Thyroid gland (tissue), 4 donors: ENCODE measurements at regions not wholly inside any gene's neighbourhood (a gene's known extent, or its start where the extent isn't known, plus 50 kb on each side); places are given as distances from the start of the nearest gene placed in this dataset.

ENCODE experiments used
- DNase-seq, 2 donors: peaks; one replicate each; pipeline ENCODE4 v3.0.0-alpha.2; 2019
- H3K27ac ChIP-seq, 3 donors: fragments of 200-600 bp; sonication (generic); 1 replicate in 2 of 3; 2 replicates in 1 of 3; pipeline ENCODE4 v1.5.1; 2016 to 2019; ENCODE audit warnings: mild to moderate bottlenecking in 1 of 3, moderate library complexity in 1 of 3
- H3K27me3 ChIP-seq: fragments of 200-600 bp; sonication (generic); one replicate; pipeline ENCODE4 v1.5.1; 2019
- H3K36me3 ChIP-seq, 2 donors: fragments of 200-600 bp; sonication (generic); one replicate each; pipeline ENCODE4 v1.5.1; 2016 to 2019
- H3K4me1 ChIP-seq, 2 donors: fragments of 200-600 bp; sonication (generic); one replicate each; pipeline ENCODE4 v1.5.1; 2017 to 2019
- H3K4me3 ChIP-seq, 3 donors: fragments of 200-600 bp; sonication (generic); replicated peaks in 1 of 3; 1 replicate in 2 of 3; 2 replicates in 1 of 3; pipeline ENCODE4 v1.5.1; 2016; ENCODE audit warnings: mild to moderate bottlenecking in 1 of 3
- H3K9me3 ChIP-seq: fragments of 200-600 bp; sonication (generic); one replicate; pipeline ENCODE4 v1.5.1; 2017
- POLR2A ChIP-seq, 2 donors: fragments of 450-650 bp; IDR thresholded peaks; one replicate each; pipeline ENCODE4 v1.6.1; 2017; ENCODE audit warnings: antibody characterized with exemption in 2 of 2, mild to moderate bottlenecking in 2 of 2, moderate library complexity in 1 of 2
- WGBS, 2 donors: methylation state at CpG; one replicate each; pipeline ENCODE4 v1.1.5; 2017; 5-methylcytosine and 5-hydroxymethylcytosine counted together
- intact Hi-C: fragments of 100-400 bp; cut with DNase I; formaldehyde crosslinking; loops from one replicate; pipeline ENCODE4 v1.15.1; 2023
- TF ChIP-seq, protein P1 (sequence below), 6 experiments: fragments of 200-600 bp in 3 of 6; fragments of 450-650 bp in 3 of 6; sonication (generic) in 3 of 6; IDR thresholded peaks; one replicate each; pipeline ENCODE4 v1.5.1; 2016 to 2019; ENCODE audit warnings: antibody characterized with exemption in 6 of 6, mild to moderate bottlenecking in 2 of 6, inconsistent platforms in 1 of 6, moderate library complexity in 1 of 6

DNA sequence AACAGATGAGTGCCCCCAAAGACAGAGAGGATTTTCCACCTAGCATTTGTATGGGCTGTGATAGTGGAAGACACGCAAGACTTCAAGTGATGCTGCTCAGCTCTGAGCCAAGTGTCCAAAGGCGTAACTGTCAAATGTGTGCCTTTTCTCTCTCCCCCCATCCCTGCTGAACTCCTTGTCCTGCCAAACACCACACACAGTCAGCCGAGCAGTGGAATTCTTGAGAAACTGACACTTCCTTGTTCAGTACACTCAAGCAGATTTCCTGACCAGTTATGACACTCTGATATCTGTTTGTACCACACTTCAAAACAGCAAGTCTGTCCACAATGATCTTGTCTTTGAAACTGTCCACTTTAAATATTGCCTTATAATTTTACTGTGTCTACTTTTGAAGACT, 166.4 kb downstream of the PIK3R1 start:
- no peak overlapping the region for H3K4me3 ChIP-seq
- intact Hi-C loops, result no loop called here
- 82 to 93% methylated on average over 3 of the region's 3 CpGs for WGBS, 2 donors
- no peaks in the 10 kb centered on the region for H3K4me1 ChIP-seq
- no peaks in the 10 kb centered on the region for H3K9me3 ChIP-seq
- no peak overlapping the region for H3K27ac ChIP-seq
- TF ChIP-seq POLR2A (IDR thresholded peaks at IDR 0.05), result no peak
- TF ChIP-seq, protein P1, sequence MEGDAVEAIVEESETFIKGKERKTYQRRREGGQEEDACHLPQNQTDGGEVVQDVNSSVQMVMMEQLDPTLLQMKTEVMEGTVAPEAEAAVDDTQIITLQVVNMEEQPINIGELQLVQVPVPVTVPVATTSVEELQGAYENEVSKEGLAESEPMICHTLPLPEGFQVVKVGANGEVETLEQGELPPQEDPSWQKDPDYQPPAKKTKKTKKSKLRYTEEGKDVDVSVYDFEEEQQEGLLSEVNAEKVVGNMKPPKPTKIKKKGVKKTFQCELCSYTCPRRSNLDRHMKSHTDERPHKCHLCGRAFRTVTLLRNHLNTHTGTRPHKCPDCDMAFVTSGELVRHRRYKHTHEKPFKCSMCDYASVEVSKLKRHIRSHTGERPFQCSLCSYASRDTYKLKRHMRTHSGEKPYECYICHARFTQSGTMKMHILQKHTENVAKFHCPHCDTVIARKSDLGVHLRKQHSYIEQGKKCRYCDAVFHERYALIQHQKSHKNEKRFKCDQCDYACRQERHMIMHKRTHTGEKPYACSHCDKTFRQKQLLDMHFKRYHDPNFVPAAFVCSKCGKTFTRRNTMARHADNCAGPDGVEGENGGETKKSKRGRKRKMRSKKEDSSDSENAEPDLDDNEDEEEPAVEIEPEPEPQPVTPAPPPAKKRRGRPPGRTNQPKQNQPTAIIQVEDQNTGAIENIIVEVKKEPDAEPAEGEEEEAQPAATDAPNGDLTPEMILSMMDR (IDR thresholded peaks at IDR 0.05), result no peak
- no peaks in the 10 kb centered on the region for H3K36me3 ChIP-seq
- no peaks in the 10 kb centered on the region for H3K27me3 ChIP-seq
- no peak for DNase-seq

DNA sequence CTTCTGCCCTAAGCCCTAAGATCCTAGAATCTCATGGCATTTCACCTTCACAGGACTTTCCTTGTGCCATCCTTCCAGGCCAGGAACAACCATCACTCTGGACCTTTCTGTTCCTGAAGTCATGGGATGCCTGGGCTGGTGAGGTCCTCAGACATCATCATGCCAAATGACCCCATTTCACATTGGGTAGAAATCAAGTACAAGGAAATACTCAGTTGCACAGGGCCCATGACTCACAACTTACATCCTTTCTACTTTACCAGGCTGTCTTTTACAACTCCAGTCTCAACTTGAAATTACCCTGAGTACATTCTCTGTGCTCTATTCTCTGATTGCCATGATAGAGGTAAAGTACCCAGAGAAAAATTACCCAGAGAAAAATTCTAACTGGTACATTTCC, 167.1 kb downstream of the PIK3R1 start:
- no peaks in the 10 kb centered on the region for H3K36me3 ChIP-seq
- intact Hi-C loops, result no loop called here
- DNase-seq, result no peak
- no peak overlapping the region for H3K27ac ChIP-seq
- no peak overlapping the region for H3K4me3 ChIP-seq
- H3K9me3 ChIP-seq, result no peaks in the 10 kb centered on the region
- no peaks in the 10 kb centered on the region for H3K27me3 ChIP-seq
- TF ChIP-seq, protein P1 (IDR thresholded peaks at IDR 0.05), result no peak
- TF ChIP-seq POLR2A (IDR thresholded peaks at IDR 0.05), result no peak
- no peaks in the 10 kb centered on the region for H3K4me1 ChIP-seq

DNA sequence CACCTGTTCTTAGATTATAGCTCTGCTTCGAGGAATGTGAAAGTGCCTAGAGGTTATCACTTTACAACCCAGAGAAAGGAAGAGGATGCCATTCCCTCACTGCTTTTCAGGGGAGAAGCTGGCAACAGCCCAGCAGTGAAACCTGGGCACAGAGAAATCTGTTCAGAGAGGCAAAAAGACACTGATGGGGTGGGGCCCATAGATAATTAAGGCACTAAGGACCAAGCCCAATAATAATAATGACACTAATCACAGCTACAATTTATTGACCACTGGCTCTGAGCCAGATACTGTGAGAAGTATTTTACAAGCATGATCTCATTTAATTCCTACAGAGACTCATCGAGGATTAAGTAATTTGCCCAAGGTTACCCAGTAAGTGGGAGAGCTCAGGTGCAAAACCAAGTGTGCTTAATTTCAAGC, 168.3 kb downstream of the PIK3R1 start:
- Histone ChIP-seq H3K9me3 (no peaks in the 10 kb centered on the region), H3K4me3 (no peak overlapping the region), H3K27ac (no peak overlapping the region), H3K27me3 (no peaks in the 10 kb centered on the region), H3K4me1 (no peaks in the 10 kb centered on the region), H3K36me3 (no peaks in the 10 kb centered on the region)
- no peak for DNase-seq
- intact Hi-C loops, result no loop called here
- WGBS, 2 donors, result 92 to 96% methylated on average over 2 of the region's 2 CpGs
- TF ChIP-seq, protein P1 (IDR thresholded peaks at IDR 0.05), result no peak
- no peak for TF ChIP-seq POLR2A (IDR thresholded peaks at IDR 0.05)

DNA sequence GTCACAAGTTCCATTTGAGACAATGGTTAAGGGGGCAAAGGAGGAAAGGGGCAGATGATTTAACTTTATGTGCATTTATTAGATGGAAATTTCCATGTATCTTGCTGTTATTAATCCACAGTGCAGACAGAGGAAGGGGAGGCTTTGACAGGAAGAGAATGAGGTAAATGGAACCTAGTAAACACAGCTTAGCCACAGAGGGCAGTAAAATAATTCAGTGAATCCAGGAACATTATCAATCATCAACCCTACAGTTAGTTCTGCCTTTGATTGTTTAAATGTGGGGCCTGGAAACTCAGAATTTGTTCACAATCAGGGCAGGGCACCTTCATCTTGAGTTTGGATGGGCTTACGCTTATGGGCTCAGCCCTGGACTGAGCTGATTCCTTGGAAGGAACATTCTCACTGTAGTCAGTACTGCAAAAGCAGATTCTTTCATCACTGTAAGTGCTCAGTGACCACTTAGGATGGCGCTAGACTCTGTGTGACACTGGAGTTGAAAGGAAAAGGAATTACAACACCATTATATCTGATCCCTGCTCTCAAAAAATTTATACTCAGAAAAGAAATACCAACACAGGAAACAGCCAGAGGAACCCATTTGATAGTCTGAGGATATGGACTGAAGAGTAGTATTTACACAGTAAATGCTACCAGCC, 169.5 kb downstream of the PIK3R1 start:
- no peak for DNase-seq
- TF ChIP-seq, protein P1 (IDR thresholded peaks at IDR 0.05), result no peak
- no peak for TF ChIP-seq POLR2A (IDR thresholded peaks at IDR 0.05)
- 95 to 97% methylated on average over 2 of the region's 2 CpGs for WGBS, 2 donors
- no peaks in the 10 kb centered on the region for H3K9me3 ChIP-seq
- no peaks in the 10 kb centered on the region for H3K27me3 ChIP-seq
- H3K4me1 ChIP-seq, result no peaks in the 10 kb centered on the region
- H3K36me3 ChIP-seq, result no peaks in the 10 kb centered on the region
- intact Hi-C loops, result no loop called here
- no peak overlapping the region for H3K4me3 ChIP-seq
- no peak overlapping the region for H3K27ac ChIP-seq

DNA sequence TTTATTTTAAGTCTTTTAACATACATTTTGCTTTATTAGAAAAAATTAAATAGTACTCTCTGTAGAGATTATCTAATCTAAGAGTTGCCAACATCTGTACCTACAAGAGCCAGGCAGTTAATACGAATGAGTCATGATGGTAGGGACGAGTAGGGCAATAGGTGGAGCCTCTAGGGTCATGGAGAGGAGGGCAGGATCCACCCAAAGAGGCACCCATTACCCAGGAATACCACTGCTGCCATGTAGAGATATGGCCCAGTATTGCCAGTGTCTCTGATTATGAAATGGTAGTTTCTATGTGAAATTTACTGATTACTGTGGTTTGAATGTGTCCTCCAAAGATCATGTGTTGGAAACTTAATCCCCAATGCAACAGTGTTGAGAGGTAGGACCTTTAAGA, 170.4 kb downstream of the PIK3R1 start:
- Histone ChIP-seq H3K9me3 (no peaks in the 10 kb centered on the region), H3K4me3 (no peak overlapping the region), H3K4me1 (no peaks in the 10 kb centered on the region), H3K27me3 (no peaks in the 10 kb centered on the region), H3K27ac (no peak overlapping the region), H3K36me3 (no peaks in the 10 kb centered on the region)
- no peak for DNase-seq
- 82 to 93% methylated on average over 2 of the region's 2 CpGs for WGBS, 2 donors
- intact Hi-C loops, result no loop called here
- no peak for TF ChIP-seq POLR2A (IDR thresholded peaks at IDR 0.05)
- TF ChIP-seq, protein P1 (IDR thresholded peaks at IDR 0.05), result no peak
